HCT116 (cell line): ENCODE measurements at regions not wholly inside any gene's neighbourhood (a gene's known extent, or its start where the extent isn't known, plus 50 kb on each side); places are given as distances from the start of the nearest gene placed in this dataset.

ENCODE experiments used
- ATAC-seq: fragments of 200-7000 bp; cut with Tn5 transposase; 2 replicates; pipeline ENCODE4 v1.9.1; 2020; ENCODE audit warnings: mild to moderate bottlenecking, moderate library complexity
- BruUV-seq: library from RNA; stranded (reverse); fragments of 400-500 nt; replicated peaks from 2 replicates; lab custom pipeline; 2021; lab: Mats Ljungman, UMichigan
- CTCF ChIA-PET: fragments of 300-600 bp; sonication (Branson Sonifier 250); formaldehyde crosslinking; loops from one replicate; lab custom pipeline; 2021; ENCODE audit warnings: antibody characterized with exemption; lab: Charles Lee
- POLR2A ChIA-PET: fragments of 300-600, 350-600 bp; sonication (Branson Sonifier 250); formaldehyde crosslinking; loops from one replicate; lab custom pipeline; 2021; ENCODE audit warnings: antibody characterized with exemption; lab: Charles Lee
- RAD21 ChIA-PET, 2 experiments: fragments of 300-600 bp; sonication (Branson Sonifier 250); formaldehyde crosslinking; loops; one replicate each; lab custom pipeline; 2023; ENCODE audit warnings: low total read pairs in 2 of 2; ENCODE audit not compliant: uncharacterized antibody in 2 of 2, unreplicated experiment in 2 of 2, low non-redundant PET in 1 of 2; lab: Charles Lee
- DNase-seq: peaks from one replicate; pipeline ENCODE4 v3.0.0-alpha.2; 2010; ENCODE audit warnings: low read depth, low spot score
- H2AFZ ChIP-seq: fragments of 200-600 bp; shearing (Covaris generic), sonication (generic); 2 replicates; pipeline ENCODE4 v1.6.1; 2017; ENCODE audit warnings: low read depth, mixed run types, mixed read lengths, antibody characterized with exemption, low read length; ENCODE audit not compliant: poor library complexity, severe bottlenecking
- H3K27ac ChIP-seq: 2 replicates; pipeline ENCODE4 v1.5.1; 2012; ENCODE audit warnings: low read depth, low read length
- H3K27me3 ChIP-seq: fragments of 200-600 bp; sonication (generic); 2 replicates; pipeline ENCODE4 v1.6.1; 2016; ENCODE audit warnings: mixed run types, low read length, mixed read lengths; ENCODE audit not compliant: insufficient read depth
- H3K36me3 ChIP-seq, 2 experiments: fragments of 200-500 bp in 1 of 2; fragments of 200-600 bp in 1 of 2; sonication (Bioruptor generic) in 1 of 2; sonication (generic) in 1 of 2; 2 replicates each; pipeline versions ENCODE4 v1.5.1 to v1.6.1; 2014 to 2016; ENCODE audit warnings: low read length in 2 of 2, inconsistent platforms in 1 of 2, mixed read lengths in 1 of 2, mixed run types in 1 of 2; ENCODE audit not compliant: insufficient read depth in 2 of 2, control insufficient read depth in 1 of 2
- H3K4me1 ChIP-seq, 2 experiments: fragments of 200-600 bp in 1 of 2; sonication (generic) in 1 of 2; 2 replicates each; pipeline versions ENCODE4 v1.5.1 to v1.6.1; 2012 to 2017; ENCODE audit warnings: low read length in 2 of 2, inconsistent platforms in 1 of 2, mild to moderate bottlenecking in 1 of 2, mixed read lengths in 1 of 2, mixed run types in 1 of 2, moderate library complexity in 1 of 2; ENCODE audit not compliant: insufficient read depth in 2 of 2, control insufficient read depth in 1 of 2
- H3K4me2 ChIP-seq: fragments of 200-600 bp; sonication (generic); 2 replicates; pipeline ENCODE4 v1.6.1; 2017; ENCODE audit warnings: mixed run types, low read length, mixed read lengths
- H3K4me3 ChIP-seq, 2 experiments: fragments of 200-600 bp in 1 of 2; sonication (generic) in 1 of 2; replicated peaks in 1 of 2; 2 replicates each; pipeline ENCODE4 v1.5.1; 2011 to 2016; ENCODE audit warnings: low read length in 2 of 2, control low read depth in 1 of 2, low read depth in 1 of 2, mild to moderate bottlenecking in 1 of 2, mixed read lengths in 1 of 2, mixed run types in 1 of 2
- H3K79me2 ChIP-seq: fragments of 200-600 bp; sonication (generic); 2 replicates; pipeline ENCODE4 v1.6.1; 2017; ENCODE audit warnings: mild to moderate bottlenecking, mixed run types, low read length, moderate library complexity, mixed read lengths; ENCODE audit not compliant: insufficient read depth
- H3K9ac ChIP-seq: fragments of 200-600 bp; sonication (generic); 2 replicates; pipeline ENCODE4 v1.6.1; 2016; ENCODE audit warnings: low read length, mixed read lengths
- H3K9me2 ChIP-seq: fragments of 200-600 bp; sonication (generic), shearing (Covaris generic); 2 replicates; pipeline ENCODE4 v1.6.1; 2017; ENCODE audit warnings: mixed run types, mild to moderate bottlenecking, moderate library complexity; ENCODE audit not compliant: insufficient read depth
- H3K9me3 ChIP-seq, 2 experiments: fragments of 200-500 bp in 1 of 2; fragments of 200-600 bp in 1 of 2; sonication (Bioruptor generic) in 1 of 2; sonication (generic) in 1 of 2; 2 replicates each; pipeline ENCODE4 v1.6.1; 2014 to 2017; ENCODE audit warnings: low read length in 2 of 2, mixed read lengths in 2 of 2, inconsistent platforms in 1 of 2, low read depth in 1 of 2, mild to moderate bottlenecking in 1 of 2, mixed run types in 1 of 2, moderate library complexity in 1 of 2; ENCODE audit not compliant: control insufficient read depth in 1 of 2, insufficient read depth in 1 of 2
- H4K20me1 ChIP-seq: fragments of 200-600 bp; sonication (generic), shearing (Covaris generic); 2 replicates; pipeline ENCODE4 v1.6.1; 2017; ENCODE audit warnings: mixed run types, mild to moderate bottlenecking, moderate library complexity; ENCODE audit not compliant: insufficient read depth
- CBX3 ChIP-seq: IDR thresholded peaks from 2 replicates; pipeline ENCODE4 v1.6.1; 2012; ENCODE audit warnings: low read depth
- EGR1 ChIP-seq: IDR thresholded peaks from 2 replicates; pipeline ENCODE4 v1.6.1; 2012; ENCODE audit warnings: low read depth
- EZH2phosphoT487 ChIP-seq: fragments of 200-600 bp; IDR thresholded peaks from 2 replicates; pipeline ENCODE4 v1.6.1; 2018; ENCODE audit warnings: antibody characterized with exemption, borderline replicate concordance
- FOSL1 ChIP-seq: IDR thresholded peaks from 2 replicates; pipeline ENCODE4 v1.6.1; 2012; ENCODE audit warnings: low read depth
- POLR2A ChIP-seq: IDR thresholded peaks from 2 replicates; pipeline ENCODE4 v1.7.0; 2011; ENCODE audit warnings: borderline replicate concordance; ENCODE audit not compliant: insufficient read depth, insufficient read length; ENCODE audit errors: extremely low read depth
- POLR2AphosphoS5 ChIP-seq: IDR thresholded peaks from 2 replicates; pipeline ENCODE4 v1.6.1; 2011; ENCODE audit warnings: mild to moderate bottlenecking, low read depth, low read length, moderate library complexity
- RAD21 ChIP-seq: IDR thresholded peaks from 2 replicates; pipeline ENCODE4 v1.6.1; 2012; ENCODE audit warnings: low read depth, mild to moderate bottlenecking
- SRF ChIP-seq: IDR thresholded peaks from 2 replicates; pipeline ENCODE4 v1.6.1; 2012; ENCODE audit warnings: low read depth
- TCF7L2 ChIP-seq: IDR thresholded peaks from 2 replicates; pipeline ENCODE4 v1.7.0; 2011; ENCODE audit warnings: borderline replicate concordance, inconsistent platforms; ENCODE audit not compliant: insufficient read depth, insufficient read length; ENCODE audit errors: extremely low read depth
- YY1 ChIP-seq: IDR thresholded peaks from 2 replicates; pipeline ENCODE4 v1.6.1; 2011; ENCODE audit warnings: low read length, low read depth, moderate library complexity, mild to moderate bottlenecking; ENCODE audit not compliant: insufficient replicate concordance; ENCODE audit errors: extremely low read depth
- ZNF274 ChIP-seq: fragments of 200-500 bp; sonication (Bioruptor generic); IDR thresholded peaks from 2 replicates; pipeline ENCODE4 v1.6.1; 2014; ENCODE audit warnings: mild to moderate bottlenecking, low read depth, low read length, inconsistent platforms
- intact Hi-C: fragments of 100-400 bp; cut with micrococcal nuclease; formaldehyde crosslinking; loops from 2 replicates; pipeline ENCODE4 v1.10.0; 2022
- TF ChIP-seq, protein P1 (sequence below): IDR thresholded peaks from 2 replicates; pipeline ENCODE4 v1.6.1; 2012; ENCODE audit warnings: low read depth
- TF ChIP-seq, protein P2 (sequence below), 3 experiments: fragments of 200-600 bp in 1 of 3; sonication (generic) in 1 of 3; IDR thresholded peaks in 2 of 3; conservative IDR thresholded peaks in 1 of 3; 2 replicates each; pipeline ENCODE4 v1.5.1; 2012 to 2017; ENCODE audit warnings: low read depth in 2 of 3, low read length in 2 of 3, antibody characterized with exemption in 1 of 3, borderline replicate concordance in 1 of 3, control low read depth in 1 of 3, mild to moderate bottlenecking in 1 of 3, mixed read lengths in 1 of 3, mixed run types in 1 of 3, moderate library complexity in 1 of 3; ENCODE audit not compliant: insufficient read depth in 1 of 3
- TF ChIP-seq, protein P3 (sequence below): IDR thresholded peaks from 2 replicates; pipeline ENCODE4 v1.6.1; 2012
- TF ChIP-seq, protein P4 (sequence below): IDR thresholded peaks from 2 replicates; pipeline ENCODE4 v1.6.1; 2012

DNA sequence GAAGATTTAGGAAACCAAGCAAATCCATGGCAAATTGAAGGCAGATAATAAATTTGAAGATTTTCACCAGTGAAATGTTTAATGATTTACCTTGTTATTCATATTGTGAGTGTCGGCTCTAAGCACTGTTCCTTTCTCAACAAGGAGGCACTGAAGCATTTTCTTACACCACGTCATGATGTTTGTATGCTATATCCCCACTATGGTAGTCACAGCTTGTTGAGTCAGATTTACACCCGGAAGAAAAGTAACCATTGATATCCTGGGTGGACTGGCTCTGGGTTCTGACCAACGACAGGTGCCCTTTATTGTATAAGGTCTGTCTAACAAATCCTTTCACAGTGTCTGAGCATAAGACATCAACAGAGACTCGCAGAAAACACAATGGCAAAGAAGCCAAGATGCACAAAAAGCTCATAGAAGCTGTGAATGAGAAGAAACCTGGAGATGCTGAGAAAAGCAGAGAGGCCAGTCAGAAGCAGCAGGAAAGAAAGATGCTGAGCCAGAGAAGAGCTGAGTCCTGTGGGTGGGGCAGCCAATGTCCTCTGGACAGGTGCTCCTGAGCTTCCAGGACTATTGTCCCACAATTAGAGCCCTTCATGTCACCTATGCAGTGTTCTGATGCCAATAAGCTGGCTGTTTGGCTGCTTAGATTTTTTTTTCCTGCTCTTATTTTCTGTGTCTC, 49.7 kb upstream of the ARHGAP5 start:
- no TSS peak for BruUV-seq
- no peak overlapping the region for H3K27ac ChIP-seq
- H3K4me2 ChIP-seq, result no peak overlapping the region
- ATAC-seq, result no peak
- H3K9me3 ChIP-seq, result no peaks in the 10 kb centered on the region
- H3K9me2 ChIP-seq, result no peaks in the 10 kb centered on the region
- no peaks in the 10 kb centered on the region for H4K20me1 ChIP-seq
- H3K4me3 ChIP-seq, result no peak overlapping the region
- H3K79me2 ChIP-seq, result no peaks in the 10 kb centered on the region
- TF ChIP-seq FOSL1 (no peak), TCF7L2 (no peak), SRF (no peak), POLR2A (no peak), RAD21 (no peak), EGR1 (no peak), EZH2phosphoT487 (no peak), YY1 (no peak), CBX3 (no peak), POLR2AphosphoS5 (no peak), ZNF274 (no peak)
- TF ChIP-seq, protein P1, sequence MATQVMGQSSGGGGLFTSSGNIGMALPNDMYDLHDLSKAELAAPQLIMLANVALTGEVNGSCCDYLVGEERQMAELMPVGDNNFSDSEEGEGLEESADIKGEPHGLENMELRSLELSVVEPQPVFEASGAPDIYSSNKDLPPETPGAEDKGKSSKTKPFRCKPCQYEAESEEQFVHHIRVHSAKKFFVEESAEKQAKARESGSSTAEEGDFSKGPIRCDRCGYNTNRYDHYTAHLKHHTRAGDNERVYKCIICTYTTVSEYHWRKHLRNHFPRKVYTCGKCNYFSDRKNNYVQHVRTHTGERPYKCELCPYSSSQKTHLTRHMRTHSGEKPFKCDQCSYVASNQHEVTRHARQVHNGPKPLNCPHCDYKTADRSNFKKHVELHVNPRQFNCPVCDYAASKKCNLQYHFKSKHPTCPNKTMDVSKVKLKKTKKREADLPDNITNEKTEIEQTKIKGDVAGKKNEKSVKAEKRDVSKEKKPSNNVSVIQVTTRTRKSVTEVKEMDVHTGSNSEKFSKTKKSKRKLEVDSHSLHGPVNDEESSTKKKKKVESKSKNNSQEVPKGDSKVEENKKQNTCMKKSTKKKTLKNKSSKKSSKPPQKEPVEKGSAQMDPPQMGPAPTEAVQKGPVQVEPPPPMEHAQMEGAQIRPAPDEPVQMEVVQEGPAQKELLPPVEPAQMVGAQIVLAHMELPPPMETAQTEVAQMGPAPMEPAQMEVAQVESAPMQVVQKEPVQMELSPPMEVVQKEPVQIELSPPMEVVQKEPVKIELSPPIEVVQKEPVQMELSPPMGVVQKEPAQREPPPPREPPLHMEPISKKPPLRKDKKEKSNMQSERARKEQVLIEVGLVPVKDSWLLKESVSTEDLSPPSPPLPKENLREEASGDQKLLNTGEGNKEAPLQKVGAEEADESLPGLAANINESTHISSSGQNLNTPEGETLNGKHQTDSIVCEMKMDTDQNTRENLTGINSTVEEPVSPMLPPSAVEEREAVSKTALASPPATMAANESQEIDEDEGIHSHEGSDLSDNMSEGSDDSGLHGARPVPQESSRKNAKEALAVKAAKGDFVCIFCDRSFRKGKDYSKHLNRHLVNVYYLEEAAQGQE, result no peak
- TF ChIP-seq, protein P2, sequence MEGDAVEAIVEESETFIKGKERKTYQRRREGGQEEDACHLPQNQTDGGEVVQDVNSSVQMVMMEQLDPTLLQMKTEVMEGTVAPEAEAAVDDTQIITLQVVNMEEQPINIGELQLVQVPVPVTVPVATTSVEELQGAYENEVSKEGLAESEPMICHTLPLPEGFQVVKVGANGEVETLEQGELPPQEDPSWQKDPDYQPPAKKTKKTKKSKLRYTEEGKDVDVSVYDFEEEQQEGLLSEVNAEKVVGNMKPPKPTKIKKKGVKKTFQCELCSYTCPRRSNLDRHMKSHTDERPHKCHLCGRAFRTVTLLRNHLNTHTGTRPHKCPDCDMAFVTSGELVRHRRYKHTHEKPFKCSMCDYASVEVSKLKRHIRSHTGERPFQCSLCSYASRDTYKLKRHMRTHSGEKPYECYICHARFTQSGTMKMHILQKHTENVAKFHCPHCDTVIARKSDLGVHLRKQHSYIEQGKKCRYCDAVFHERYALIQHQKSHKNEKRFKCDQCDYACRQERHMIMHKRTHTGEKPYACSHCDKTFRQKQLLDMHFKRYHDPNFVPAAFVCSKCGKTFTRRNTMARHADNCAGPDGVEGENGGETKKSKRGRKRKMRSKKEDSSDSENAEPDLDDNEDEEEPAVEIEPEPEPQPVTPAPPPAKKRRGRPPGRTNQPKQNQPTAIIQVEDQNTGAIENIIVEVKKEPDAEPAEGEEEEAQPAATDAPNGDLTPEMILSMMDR (IDR thresholded peaks at IDR 0.05 in 2 of 3, conservative IDR thresholded peaks at IDR 0.05 in 1 of 3; ENCODE audit: borderline replicate concordance in 1 of 3, insufficient read depth in 1 of 3, low read depth in 2 of 3, low read length in 2 of 3), result no peak
- TF ChIP-seq, protein P3, sequence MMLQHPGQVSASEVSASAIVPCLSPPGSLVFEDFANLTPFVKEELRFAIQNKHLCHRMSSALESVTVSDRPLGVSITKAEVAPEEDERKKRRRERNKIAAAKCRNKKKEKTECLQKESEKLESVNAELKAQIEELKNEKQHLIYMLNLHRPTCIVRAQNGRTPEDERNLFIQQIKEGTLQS, result no peak
- TF ChIP-seq, protein P4, sequence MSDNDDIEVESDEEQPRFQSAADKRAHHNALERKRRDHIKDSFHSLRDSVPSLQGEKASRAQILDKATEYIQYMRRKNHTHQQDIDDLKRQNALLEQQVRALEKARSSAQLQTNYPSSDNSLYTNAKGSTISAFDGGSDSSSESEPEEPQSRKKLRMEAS, result no peak
- no peak for DNase-seq
- 0 out of 4 replicates have a peak, but pooled peaks cover 0 to 2% of the 10 kb centered on the region in 2 experiments for H3K4me1 ChIP-seq
- CTCF ChIA-PET, result no interaction called here
- RAD21 ChIA-PET, result no interaction called here
- no peak overlapping the region for H3K9ac ChIP-seq
- intact Hi-C loops, result no loop called here
- H3K27me3 ChIP-seq, result no peaks in the 10 kb centered on the region
- no peaks in the 10 kb centered on the region for H3K36me3 ChIP-seq
- POLR2A ChIA-PET, result no interaction called here
- no peak overlapping the region for H2AFZ ChIP-seq
